Skeletal muscle tissue (tissue), 3 donors: ENCODE measurements at regions not wholly inside any gene's neighbourhood (a gene's known extent, or its start where the extent isn't known, plus 50 kb on each side); places are given as distances from the start of the nearest gene placed in this dataset.
"Not testable (repeated sequence)": the region's sequence is repeated elsewhere in the genome, so short reads cannot be mapped to it uniquely, and the experiment has no call there.

ENCODE experiments used
- H3K27ac ChIP-seq: one replicate; pipeline ENCODE4 v1.7.0; 2013; ENCODE audit warnings: mild to moderate bottlenecking, low read depth, low read length, inconsistent platforms
- H3K27me3 ChIP-seq, 3 donors: one replicate each; pipeline ENCODE4 v1.7.0; 2013; ENCODE audit warnings: low read length in 3 of 3; ENCODE audit not compliant: control insufficient read depth in 3 of 3, insufficient read depth in 3 of 3
- H3K36me3 ChIP-seq, 3 donors: one replicate each; pipeline ENCODE4 v1.7.0; 2013; ENCODE audit warnings: low read length in 3 of 3; ENCODE audit not compliant: control insufficient read depth in 3 of 3, insufficient read depth in 3 of 3
- H3K4me1 ChIP-seq, 3 donors: one replicate each; pipeline ENCODE4 v1.7.0; 2013; ENCODE audit warnings: low read length in 3 of 3, mild to moderate bottlenecking in 3 of 3; ENCODE audit not compliant: control insufficient read depth in 3 of 3, insufficient read depth in 3 of 3
- H3K4me3 ChIP-seq, 3 donors: one replicate each; pipeline ENCODE4 v1.7.0; 2013; ENCODE audit warnings: low read length in 3 of 3
- H3K9ac ChIP-seq, 3 donors: one replicate each; pipeline ENCODE4 v1.7.0; 2013; ENCODE audit warnings: low read length in 3 of 3, mild to moderate bottlenecking in 3 of 3, moderate library complexity in 2 of 3, low read depth in 1 of 3
- H3K9me3 ChIP-seq, 3 donors: one replicate each; pipeline ENCODE4 v1.7.0; 2013; ENCODE audit warnings: low read length in 3 of 3; ENCODE audit not compliant: control insufficient read depth in 3 of 3
- donor health status: Osteomylitis.

- H3K9me3 ChIP-seq, H3K27ac ChIP-seq, H3K9ac ChIP-seq, H3K27me3 ChIP-seq, H3K36me3 ChIP-seq, H3K4me1 ChIP-seq, H3K4me3 ChIP-seq: not testable (repeated sequence)
Measured at GRCh38 chr7:69116196-69116595, 482.1 kb upstream of the AUTS2 start.

- Histone ChIP-seq H3K27me3 (peaks cover 0 to 5% (median 0%) of the 10 kb centered on the region in 3 donors), H3K36me3 (no peaks in the 10 kb centered on the region), H3K4me3 (no peak overlapping the region), H3K27ac (no peak overlapping the region), H3K4me1 (no peaks in the 10 kb centered on the region), H3K9me3 (no peaks in the 10 kb centered on the region), H3K9ac (no peak overlapping the region)
Measured at GRCh38 chr7:69122953-69123352, 475.3 kb upstream of the AUTS2 start.

- peaks cover 0 to 7% (median 0%) of the 10 kb centered on the region in 3 donors for H3K27me3 ChIP-seq
- H3K9me3 ChIP-seq: no peaks in the 10 kb centered on the region
- no peak overlapping the region for H3K4me3 ChIP-seq
- no peaks in the 10 kb centered on the region for H3K4me1 ChIP-seq
- no peaks in the 10 kb centered on the region for H3K36me3 ChIP-seq
- no peak overlapping the region for H3K9ac ChIP-seq
- no peak overlapping the region for H3K27ac ChIP-seq
Measured at GRCh38 chr7:69126896-69127479, 471.3 kb upstream of the AUTS2 start.

- H3K4me1 ChIP-seq: no peaks in the 10 kb centered on the region
- no peak overlapping the region for H3K9ac ChIP-seq
- H3K9me3 ChIP-seq: no peaks in the 10 kb centered on the region
- peaks cover 0 to 7% (median 2%) of the 10 kb centered on the region in 3 donors for H3K27me3 ChIP-seq
- H3K4me3 ChIP-seq: no peak overlapping the region
- H3K27ac ChIP-seq: no peak overlapping the region
- no peaks in the 10 kb centered on the region for H3K36me3 ChIP-seq
Measured at GRCh38 chr7:69129524-69129923, 468.8 kb upstream of the AUTS2 start.

GRCh38 chr7:69129951-69130350 is 468.3 kb upstream of the AUTS2 start:
- no peak overlapping the region for H3K9ac ChIP-seq
- H3K9me3 ChIP-seq: no peaks in the 10 kb centered on the region
- H3K4me3 ChIP-seq: no peak overlapping the region
- no peak overlapping the region for H3K27ac ChIP-seq
- H3K4me1 ChIP-seq: no peaks in the 10 kb centered on the region
- peaks cover 0 to 10% (median 2%) of the 10 kb centered on the region in 3 donors for H3K27me3 ChIP-seq
- no peaks in the 10 kb centered on the region for H3K36me3 ChIP-seq

- Histone ChIP-seq H3K9me3 (no peaks in the 10 kb centered on the region), H3K4me1 (no peaks in the 10 kb centered on the region), H3K4me3 (no peak overlapping the region), H3K27ac (no peak overlapping the region), H3K36me3 (no peaks in the 10 kb centered on the region), H3K27me3 (peaks cover 0 to 10% (median 2%) of the 10 kb centered on the region in 3 donors), H3K9ac (no peak overlapping the region)
Measured at GRCh38 chr7:69130396-69130795, 467.9 kb upstream of the AUTS2 start.

- Histone ChIP-seq H3K27ac (no peak overlapping the region), H3K27me3 (peaks cover 0 to 10% (median 0%) of the 10 kb centered on the region in 3 donors), H3K36me3 (no peaks in the 10 kb centered on the region), H3K4me3 (no peak overlapping the region), H3K4me1 (no peaks in the 10 kb centered on the region), H3K9me3 (peaks cover 0 to 7% (median 3%) of the 10 kb centered on the region in 3 donors), H3K9ac (no peak overlapping the region)
Measured at GRCh38 chr7:69134316-69134715, 464.0 kb upstream of the AUTS2 start.

- H3K27me3 ChIP-seq: no peaks in the 10 kb centered on the region
- no peak overlapping the region for H3K4me3 ChIP-seq
- H3K9ac ChIP-seq: no peak overlapping the region
- no peaks in the 10 kb centered on the region for H3K9me3 ChIP-seq
- H3K4me1 ChIP-seq: no peaks in the 10 kb centered on the region
- H3K27ac ChIP-seq: no peak overlapping the region
- H3K36me3 ChIP-seq: no peaks in the 10 kb centered on the region
Measured at GRCh38 chr7:69147631-69148030, 450.6 kb upstream of the AUTS2 start.

- Histone ChIP-seq H3K27me3 (no peaks in the 10 kb centered on the region), H3K4me3 (no peak overlapping the region), H3K36me3 (no peaks in the 10 kb centered on the region), H3K9me3 (no peaks in the 10 kb centered on the region), H3K9ac (no peak overlapping the region), H3K4me1 (no peaks in the 10 kb centered on the region), H3K27ac (no peak overlapping the region)
Measured at GRCh38 chr7:69149804-69150782, 448.2 kb upstream of the AUTS2 start.

- no peak overlapping the region for H3K4me3 ChIP-seq
- H3K27me3 ChIP-seq: no peaks in the 10 kb centered on the region
- H3K4me1 ChIP-seq: peaks cover 0 to 2% (median 0%) of the 10 kb centered on the region in 3 donors
- H3K9me3 ChIP-seq: no peaks in the 10 kb centered on the region
- H3K9ac ChIP-seq: no peak overlapping the region
- H3K36me3 ChIP-seq: no peaks in the 10 kb centered on the region
- no peak overlapping the region for H3K27ac ChIP-seq
Measured at GRCh38 chr7:69162326-69162725, 435.9 kb upstream of the AUTS2 start.
